Activated naive CD4-positive, alpha-beta T cell treated with anti-CD3 and anti-CD28 coated beads, Interleukin-2, amount 10 ng/mL, durations not matched to agents 7 days and 5 days (primary cell): ENCODE measurements at regions not wholly inside any gene's neighbourhood (a gene's known extent, or its start where the extent isn't known, plus 50 kb on each side); places are given as distances from the start of the nearest gene placed in this dataset.
A peak's percentile ranks its signal among the peaks of the same experiment; 100 is the strongest.

Experiments
- CTCF ChIA-PET: fragments of 350-600 bp; sonication (Branson Sonifier 250); formaldehyde crosslinking; loops from one replicate; lab custom pipeline; 2021; ENCODE audit warnings: antibody characterized with exemption; lab: Charles Lee
- DNase-seq: peaks from one replicate; pipeline ENCODE4 v3.0.0-alpha.2; 2020
- H3K27ac Mint-ChIP-seq: one replicate; pipeline ENCODE4 v1.8.0; 2021; ENCODE audit warnings: mild to moderate bottlenecking, moderate library complexity, mixed read lengths
- H3K27me3 Mint-ChIP-seq: one replicate; pipeline ENCODE4 v1.8.0; 2021; ENCODE audit warnings: mild to moderate bottlenecking, mixed read lengths
- H3K36me3 Mint-ChIP-seq: one replicate; pipeline ENCODE4 v1.8.0; 2021; ENCODE audit warnings: mixed read lengths
- H3K4me1 Mint-ChIP-seq: one replicate; pipeline ENCODE4 v1.8.0; 2021; ENCODE audit warnings: mixed read lengths
- H3K4me3 Mint-ChIP-seq: one replicate; pipeline ENCODE4 v1.8.0; 2021; ENCODE audit warnings: mild to moderate bottlenecking, moderate library complexity, mixed read lengths
- H3K9me3 Mint-ChIP-seq: one replicate; pipeline ENCODE4 v1.8.0; 2021; ENCODE audit warnings: mixed read lengths

- H3K9me3 Mint-ChIP-seq = peaks cover 6% of the 10 kb centered on the region
- peaks cover 9% of the 10 kb centered on the region for H3K4me1 Mint-ChIP-seq
- CTCF ChIA-PET = no interaction called here
- H3K27me3 Mint-ChIP-seq = no peaks in the 10 kb centered on the region
- no peak overlapping the region for H3K4me3 Mint-ChIP-seq
- H3K36me3 Mint-ChIP-seq = peaks cover 1% of the 10 kb centered on the region
- no peak overlapping the region for H3K27ac Mint-ChIP-seq
- DNase-seq = no peak
These were observed 285.5 kb upstream of the CFAP20DC start for GRCh38 chr3:59335338-59335737.

- Mint-ChIP-seq H3K27ac (no peak overlapping the region), H3K4me3 (no peak overlapping the region), H3K4me1 (peaks cover 1% of the 10 kb centered on the region), H3K36me3 (peaks cover 1% of the 10 kb centered on the region), H3K9me3 (peaks cover 6% of the 10 kb centered on the region), H3K27me3 (no peaks in the 10 kb centered on the region)
- no peak for DNase-seq
- CTCF ChIA-PET = interaction anchor here (0.6 kb wide), 1 partner anchor 21 kb away, joined by 3 read pairs; no protein-coding TSS in a partner anchor
These were observed 284.8 kb upstream of the CFAP20DC start for GRCh38 chr3:59334585-59334984.

GRCh38 chr3:59327376-59327808, 277.6 kb upstream of the CFAP20DC start:
- Mint-ChIP-seq H3K36me3 (peaks cover 1% of the 10 kb centered on the region), H3K4me3 (no peak overlapping the region)
- CTCF ChIA-PET = interaction anchor here (0.8 kb wide), 1 partner anchor 21 kb away, joined by 3 read pairs; no protein-coding TSS in a partner anchor

GRCh38 chr3:59326246-59327024, 276.6 kb upstream of the CFAP20DC start:
- no peak overlapping the region for H3K4me3 Mint-ChIP-seq
- H3K4me1 Mint-ChIP-seq = no peaks in the 10 kb centered on the region
- no peak for DNase-seq
- no peaks in the 10 kb centered on the region for H3K9me3 Mint-ChIP-seq
- no peaks in the 10 kb centered on the region for H3K27me3 Mint-ChIP-seq
- H3K36me3 Mint-ChIP-seq = no peaks in the 10 kb centered on the region
- CTCF ChIA-PET = interaction anchor here (0.8 kb wide), 1 partner anchor 21 kb away, joined by 3 read pairs; no protein-coding TSS in a partner anchor
- H3K27ac Mint-ChIP-seq = no peak overlapping the region

More at GRCh38 chr3:59327376-59327808, 277.6 kb upstream of the CFAP20DC start:
- DNase-seq = no peak
- Mint-ChIP-seq H3K4me1 (no peaks in the 10 kb centered on the region), H3K27ac (no peak overlapping the region), H3K27me3 (no peaks in the 10 kb centered on the region), H3K9me3 (no peaks in the 10 kb centered on the region)

- no peak for DNase-seq
- H3K4me3 Mint-ChIP-seq = no peak overlapping the region
- no peaks in the 10 kb centered on the region for H3K27me3 Mint-ChIP-seq
- H3K36me3 Mint-ChIP-seq = no peaks in the 10 kb centered on the region
- no peak overlapping the region for H3K27ac Mint-ChIP-seq
- H3K4me1 Mint-ChIP-seq = no peaks in the 10 kb centered on the region
- H3K9me3 Mint-ChIP-seq = no peaks in the 10 kb centered on the region
- CTCF ChIA-PET = no interaction called here
These were observed 272.2 kb upstream of the CFAP20DC start for GRCh38 chr3:59321881-59322540.

- no peaks in the 10 kb centered on the region for H3K4me1 Mint-ChIP-seq
- no peak overlapping the region for H3K27ac Mint-ChIP-seq
- DNase-seq = no peak
- CTCF ChIA-PET = no interaction called here
- H3K36me3 Mint-ChIP-seq = no peaks in the 10 kb centered on the region
- H3K27me3 Mint-ChIP-seq = no peaks in the 10 kb centered on the region
- H3K4me3 Mint-ChIP-seq = no peak overlapping the region
- H3K9me3 Mint-ChIP-seq = no peaks in the 10 kb centered on the region
These were observed 270.3 kb upstream of the CFAP20DC start for GRCh38 chr3:59320080-59320479.

GRCh38 chr3:59319442-59319841, 269.6 kb upstream of the CFAP20DC start:
- no peak overlapping the region for H3K4me3 Mint-ChIP-seq
- H3K9me3 Mint-ChIP-seq = no peaks in the 10 kb centered on the region
- H3K4me1 Mint-ChIP-seq = no peaks in the 10 kb centered on the region
- H3K27me3 Mint-ChIP-seq = no peaks in the 10 kb centered on the region
- no peaks in the 10 kb centered on the region for H3K36me3 Mint-ChIP-seq
- H3K27ac Mint-ChIP-seq = no peak overlapping the region
- CTCF ChIA-PET = no interaction called here
- no peak for DNase-seq

- Mint-ChIP-seq H3K36me3 (no peaks in the 10 kb centered on the region), H3K27me3 (no peaks in the 10 kb centered on the region), H3K4me1 (peaks cover 2% of the 10 kb centered on the region), H3K4me3 (no peak overlapping the region), H3K9me3 (no peaks in the 10 kb centered on the region), H3K27ac (no peak overlapping the region)
- no peak for DNase-seq
- CTCF ChIA-PET = no interaction called here
These were observed 269.1 kb upstream of the CFAP20DC start for GRCh38 chr3:59318881-59319280.

- CTCF ChIA-PET = interaction anchor here (2.4 kb wide), 1 partner anchor 258 kb away, joined by 8 read pairs; no protein-coding TSS in a partner anchor
- Mint-ChIP-seq H3K36me3 (no peaks in the 10 kb centered on the region), H3K27me3 (peaks cover 3% of the 10 kb centered on the region), H3K4me3 (no peak overlapping the region), H3K9me3 (no peaks in the 10 kb centered on the region), H3K27ac (no peak overlapping the region), H3K4me1 (peaks cover 2% of the 10 kb centered on the region)
- no peak for DNase-seq
These were observed 267.6 kb upstream of the CFAP20DC start for GRCh38 chr3:59317386-59317785.

- Mint-ChIP-seq H3K9me3 (no peaks in the 10 kb centered on the region), H3K4me1 (peaks cover 2% of the 10 kb centered on the region), H3K27ac (no peak overlapping the region), H3K27me3 (peaks cover 5% of the 10 kb centered on the region), H3K36me3 (no peaks in the 10 kb centered on the region), H3K4me3 (no peak overlapping the region)
- no peak for DNase-seq
- CTCF ChIA-PET = interaction anchor here (2.4 kb wide), 1 partner anchor 258 kb away, joined by 8 read pairs; no protein-coding TSS in a partner anchor
These were observed 267.0 kb upstream of the CFAP20DC start for GRCh38 chr3:59316688-59317275.

- Mint-ChIP-seq H3K4me1 (peaks cover 2% of the 10 kb centered on the region), H3K27me3 (peaks cover 5% of the 10 kb centered on the region), H3K36me3 (no peaks in the 10 kb centered on the region), H3K27ac (no peak overlapping the region), H3K9me3 (no peaks in the 10 kb centered on the region), H3K4me3 (no peak overlapping the region)
- peak; percentile 58 for DNase-seq
- CTCF ChIA-PET = interaction anchor here (0.6 to 2.3 kb wide), 25 partner anchors 10 to 1576 kb away, joined by 3 to 24 read pairs (median 4); no protein-coding TSS in a partner anchor
These were observed 263.5 kb upstream of the CFAP20DC start for GRCh38 chr3:59313365-59313764.

- no peak overlapping the region for H3K4me3 Mint-ChIP-seq
- H3K36me3 Mint-ChIP-seq = no peaks in the 10 kb centered on the region
- H3K4me1 Mint-ChIP-seq = peaks cover 2% of the 10 kb centered on the region
- peaks cover 8% of the 10 kb centered on the region for H3K27me3 Mint-ChIP-seq
- no peak overlapping the region for H3K27ac Mint-ChIP-seq
- DNase-seq = no peak
- CTCF ChIA-PET = interaction anchor here (0.8 to 1.4 kb wide), 2 partner anchors 98 to 546 kb away, joined by 3 read pairs; no protein-coding TSS in a partner anchor
- no peaks in the 10 kb centered on the region for H3K9me3 Mint-ChIP-seq
These were observed 261.4 kb upstream of the CFAP20DC start for GRCh38 chr3:59311231-59311630.

- DNase-seq = no peak
- H3K27me3 Mint-ChIP-seq = peaks cover 8% of the 10 kb centered on the region
- CTCF ChIA-PET = interaction anchor here (0.8 to 1.4 kb wide), 2 partner anchors 98 to 547 kb away, joined by 3 read pairs; no protein-coding TSS in a partner anchor
- H3K36me3 Mint-ChIP-seq = no peaks in the 10 kb centered on the region
- H3K9me3 Mint-ChIP-seq = no peaks in the 10 kb centered on the region
- peaks cover 2% of the 10 kb centered on the region for H3K4me1 Mint-ChIP-seq
- no peak overlapping the region for H3K27ac Mint-ChIP-seq
- H3K4me3 Mint-ChIP-seq = no peak overlapping the region
These were observed 260.9 kb upstream of the CFAP20DC start for GRCh38 chr3:59310736-59311135.

GRCh38 chr3:59308684-59309083, 258.9 kb upstream of the CFAP20DC start:
- Mint-ChIP-seq H3K27me3 (peaks cover 8% of the 10 kb centered on the region), H3K27ac (no peak overlapping the region), H3K9me3 (no peaks in the 10 kb centered on the region), H3K36me3 (no peaks in the 10 kb centered on the region), H3K4me3 (no peak overlapping the region), H3K4me1 (no peaks in the 10 kb centered on the region)
- no peak for DNase-seq
- CTCF ChIA-PET = no interaction called here
